ENCODE measurements at regions not wholly inside any gene's neighbourhood (a gene's known extent, or its start where the extent isn't known, plus 50 kb on each side); places are given as distances from the start of the nearest gene placed in this dataset.
"Not testable (repeated sequence)": the region's sequence is repeated elsewhere in the genome, so short reads cannot be mapped to it uniquely, and the experiment has no call there.

- no peak for DNase-seq (ENCODE audit: extremely low read depth, low read depth)
Measured at GRCh38 chr9:6160579-6160978, 55.0 kb upstream of the IL33 start.

DNA sequence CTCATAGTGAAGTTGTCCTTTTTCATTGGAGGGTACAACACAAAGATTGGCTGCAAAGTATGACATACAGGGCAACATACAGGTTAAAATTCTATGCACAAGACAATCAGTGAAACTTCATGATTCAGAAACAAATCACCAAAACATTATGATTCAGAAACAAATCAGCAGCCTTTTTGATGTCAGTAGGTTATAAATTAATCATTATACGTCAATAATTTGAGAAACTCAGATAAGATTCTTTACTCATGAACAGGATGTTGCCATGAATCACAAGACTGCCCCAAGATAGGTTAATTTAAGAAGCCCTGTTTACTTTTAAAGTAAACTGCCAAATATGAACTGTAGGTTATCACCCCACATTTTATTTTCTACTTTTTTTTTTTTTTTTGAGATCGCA is 62.2 kb upstream of the IL33 start:
- no peak for DNase-seq (ENCODE audit: extremely low read depth, low read depth)

DNA sequence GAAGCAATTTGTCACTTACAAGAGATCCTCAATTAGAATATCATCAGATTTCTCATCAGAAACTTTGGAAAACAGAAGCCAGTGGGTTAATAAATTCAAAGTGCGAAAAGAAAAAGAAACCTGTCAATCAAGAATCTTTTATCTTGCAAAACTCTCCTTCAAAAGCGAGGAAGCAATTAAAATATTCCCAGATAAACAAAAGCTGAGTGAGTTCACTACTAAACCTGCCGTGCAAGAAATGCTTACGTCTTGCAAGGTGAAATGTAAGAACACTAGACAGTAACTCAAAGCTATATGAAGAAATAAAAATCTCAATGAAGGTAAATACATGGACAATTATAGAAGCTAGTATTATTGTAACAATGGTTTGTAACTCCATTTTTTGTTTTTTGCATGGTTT is 62.8 kb upstream of the IL33 start:
- no peak for DNase-seq (ENCODE audit: extremely low read depth, low read depth)

DNA sequence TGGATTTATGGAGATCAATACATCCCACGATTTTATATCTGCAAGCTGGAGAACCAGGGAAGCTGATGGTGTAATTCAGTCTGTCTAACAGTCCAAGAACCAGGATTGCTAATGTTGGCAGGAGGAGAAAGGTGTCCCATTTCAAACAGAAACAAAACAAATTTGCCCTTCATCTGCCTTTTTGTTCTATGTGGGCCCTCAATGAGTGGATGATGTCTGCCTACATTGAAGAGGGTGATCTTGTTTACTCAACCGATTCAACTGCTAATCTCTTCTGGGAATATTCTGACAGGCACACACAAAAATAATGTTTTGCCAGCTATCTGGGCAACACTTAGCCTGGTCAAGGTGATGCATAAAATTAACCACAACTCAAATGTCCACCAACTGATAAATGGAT is 65.1 kb upstream of the IL33 start:
- no peak for DNase-seq (ENCODE audit: extremely low read depth, low read depth)

GRCh38 chr9:6149315-6149714 is 66.3 kb upstream of the IL33 start:
- no peak for DNase-seq (ENCODE audit: extremely low read depth, low read depth)

DNA sequence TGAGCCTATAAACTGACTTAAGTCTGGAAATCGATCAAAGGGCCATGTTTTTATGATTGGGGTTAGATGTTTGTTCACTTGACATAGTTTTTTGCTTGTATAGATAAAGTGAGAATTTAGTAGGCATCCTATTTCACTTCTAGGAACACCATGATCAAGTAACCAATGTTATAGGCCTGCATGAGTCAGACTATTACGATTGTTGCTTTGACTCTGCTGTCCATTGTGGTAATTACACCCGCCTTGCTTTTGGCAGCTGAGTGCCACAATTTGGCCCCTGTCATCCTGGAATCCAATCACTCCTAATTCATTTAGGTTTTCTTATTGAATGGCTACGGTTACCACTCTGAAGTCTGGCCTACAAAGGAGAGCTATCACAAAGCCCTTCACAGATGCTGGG is 67.8 kb upstream of the IL33 start:
- no peak for DNase-seq (ENCODE audit: extremely low read depth, low read depth)

DNA sequence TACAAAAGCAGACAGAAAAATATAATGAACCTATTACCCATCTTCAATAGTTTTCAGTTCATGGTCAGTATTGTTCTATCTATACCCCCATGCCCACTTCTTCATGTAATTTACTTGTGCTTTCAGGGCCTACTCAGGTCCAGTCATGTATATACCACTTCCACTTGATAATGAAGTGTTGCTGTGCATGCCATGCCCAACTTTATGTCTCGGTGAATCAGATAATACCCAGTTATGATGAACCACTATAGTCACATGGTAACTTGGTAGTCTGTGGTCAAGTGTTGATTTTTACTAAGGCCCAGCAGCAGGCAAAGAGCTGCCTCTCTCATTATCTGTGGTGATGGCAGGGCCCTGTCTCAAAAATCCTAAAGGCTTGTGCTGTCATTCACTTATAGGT is 70.7 kb upstream of the IL33 start:
- no peak for DNase-seq (ENCODE audit: extremely low read depth, low read depth)

DNA sequence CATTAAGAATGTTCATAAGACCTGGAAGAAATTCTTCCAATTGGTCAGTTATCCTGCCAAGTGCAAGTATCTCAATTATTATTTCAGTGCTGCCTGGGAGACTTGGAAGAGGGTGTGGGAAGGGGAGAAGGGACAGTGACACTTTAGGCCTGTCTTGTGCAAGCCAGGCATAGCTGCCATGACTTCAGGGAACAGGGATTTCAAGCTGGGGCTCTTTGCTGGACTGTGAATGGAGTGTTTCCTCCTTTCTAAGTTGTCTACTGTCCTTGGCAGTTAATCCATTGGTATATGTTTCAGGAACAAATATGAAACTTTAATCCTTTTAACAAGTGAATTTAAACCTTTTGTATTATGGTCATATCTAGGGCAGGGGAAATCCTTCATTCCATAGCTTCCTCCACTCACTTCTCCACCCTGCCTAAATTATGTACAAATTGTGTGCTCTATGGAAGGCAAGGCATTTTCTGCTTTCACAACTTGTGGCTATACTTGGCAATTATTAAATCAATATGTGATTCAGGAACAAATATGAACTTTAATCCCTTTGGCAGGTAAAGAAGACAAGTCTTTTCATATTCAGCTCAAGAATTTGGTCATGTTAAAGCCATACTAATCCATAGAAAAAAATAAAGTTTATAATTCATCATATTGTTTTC is 72.7 kb upstream of the IL33 start:
- no peak for DNase-seq (ENCODE audit: extremely low read depth, low read depth)

- not testable (repeated sequence) for DNase-seq (ENCODE audit: extremely low read depth, low read depth)
Measured at GRCh38 chr9:6135780-6136179, 79.8 kb upstream of the IL33 start.

GRCh38 chr9:6134661-6135180 is 80.9 kb upstream of the IL33 start:
- no peak for DNase-seq (ENCODE audit: extremely low read depth, low read depth)

DNA sequence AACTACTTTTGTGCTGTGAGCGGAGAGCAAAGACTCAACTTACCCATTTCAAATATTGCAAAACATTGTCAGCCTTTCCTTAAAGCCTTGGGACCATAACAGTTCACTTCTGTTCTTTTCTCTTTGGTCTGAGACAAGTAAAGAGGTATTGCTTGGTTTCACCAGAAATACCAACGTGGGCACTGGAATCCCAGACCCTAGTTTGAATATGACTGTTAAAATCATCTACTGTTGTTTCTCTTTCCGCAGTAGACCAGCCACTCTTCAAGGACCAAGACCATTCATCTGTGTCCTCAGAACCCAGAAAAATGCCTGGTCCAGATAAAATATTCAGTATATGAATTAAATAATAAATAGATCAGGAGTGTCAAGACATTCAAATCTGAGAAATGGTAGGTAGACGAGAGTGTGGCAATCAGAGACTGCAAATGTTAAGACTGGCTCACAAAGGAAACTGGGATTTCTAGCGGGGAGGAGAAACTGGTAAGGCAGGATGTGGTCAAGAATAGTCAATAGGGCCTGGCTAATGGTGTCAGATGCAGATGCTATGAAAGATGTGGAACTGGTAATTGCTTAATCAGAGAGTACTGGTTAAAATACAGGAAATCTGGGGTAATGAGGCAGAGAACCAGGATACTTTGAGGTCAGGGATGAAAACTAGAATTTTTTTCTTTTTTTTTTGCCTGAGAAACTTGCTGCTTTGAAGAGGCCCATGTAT is 82.1 kb upstream of the IL33 start:
- DNase-seq (ENCODE audit: extremely low read depth, low read depth), result no peak

DNA sequence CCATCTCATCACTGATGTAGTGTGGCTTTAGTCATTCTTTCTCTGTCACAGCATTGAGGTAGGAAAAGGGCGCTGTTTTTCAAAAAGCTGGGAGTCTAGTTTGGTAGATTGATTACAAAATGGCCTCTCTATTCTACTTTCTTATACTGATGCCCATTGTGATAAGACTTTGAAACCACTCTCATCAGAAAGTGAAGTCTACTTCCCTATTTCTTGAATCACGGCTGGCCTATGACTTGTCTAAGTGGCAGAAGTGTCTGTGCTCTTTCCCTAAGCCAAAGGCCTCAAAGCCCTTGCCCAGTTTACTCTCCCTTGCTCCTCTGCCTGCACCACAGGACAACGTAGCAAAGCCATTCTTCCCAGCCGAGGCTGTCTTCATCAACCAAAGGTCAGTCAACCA is 83.0 kb upstream of the IL33 start:
- DNase-seq (ENCODE audit: extremely low read depth, low read depth), result no peak

DNA sequence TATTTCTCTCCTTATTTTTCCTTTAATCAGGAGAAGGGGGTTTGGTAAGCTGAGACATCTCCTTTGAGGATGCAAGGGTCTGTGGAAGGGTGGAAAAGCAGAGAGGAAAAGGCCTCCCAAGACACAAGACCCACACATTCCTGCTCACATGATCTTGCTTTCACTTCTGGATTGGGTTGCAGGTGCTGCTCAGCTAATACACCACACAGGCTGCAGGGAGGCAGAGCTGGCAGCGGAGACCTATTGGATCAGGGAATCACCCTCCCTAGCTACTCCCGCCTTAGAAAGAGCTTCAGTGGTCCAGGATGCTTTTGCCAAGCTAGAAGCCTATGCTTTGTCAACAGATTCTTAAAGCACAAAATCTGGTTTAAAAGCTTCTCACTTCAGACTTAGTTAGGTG is 87.6 kb upstream of the IL33 start:
- no peak for DNase-seq (ENCODE audit: extremely low read depth, low read depth)

- DNase-seq (ENCODE audit: extremely low read depth, low read depth), result no peak
Measured at GRCh38 chr9:6126377-6126776, 89.2 kb upstream of the IL33 start.

DNA sequence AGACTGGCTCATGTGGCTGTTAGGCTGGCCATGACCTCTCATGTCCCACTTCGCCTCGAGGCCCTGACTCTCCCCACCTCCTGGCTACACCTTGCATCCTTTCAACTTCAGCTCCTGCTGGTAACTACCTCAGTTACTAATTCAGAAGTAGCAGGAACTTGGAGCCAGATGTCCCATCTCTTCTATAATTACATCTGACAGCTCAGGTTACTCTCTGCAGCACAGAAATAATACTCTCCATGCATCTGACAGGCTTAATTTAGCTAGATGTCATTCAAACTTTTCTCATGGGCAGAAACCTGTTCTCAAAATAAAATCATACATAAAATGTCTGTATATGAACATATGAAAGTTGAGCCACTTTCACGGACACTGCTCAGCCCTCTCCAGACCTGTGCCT is 92.2 kb upstream of the IL33 start:
- DNase-seq (ENCODE audit: extremely low read depth, low read depth), result no peak

DNA sequence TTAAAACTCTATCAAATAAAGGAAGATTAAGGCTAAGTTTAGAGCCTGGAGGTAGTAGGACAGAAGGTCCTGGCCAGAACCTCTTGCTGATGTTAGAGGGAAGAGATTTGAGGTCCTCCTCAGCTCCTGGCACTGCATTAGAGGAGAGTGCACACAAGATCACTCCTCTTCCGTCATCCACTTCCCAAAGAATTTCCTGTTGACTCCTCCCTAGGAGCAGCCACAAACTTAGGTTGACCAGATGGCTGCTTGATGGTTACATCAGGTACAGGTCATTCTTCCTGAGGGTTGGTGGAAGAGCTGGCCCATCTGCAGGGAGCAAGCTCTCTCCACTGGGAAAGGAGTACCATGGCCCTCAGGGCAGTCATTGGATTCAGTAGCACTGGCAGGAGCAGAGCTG is 93.9 kb upstream of the IL33 start:
- DNase-seq (ENCODE audit: extremely low read depth, low read depth), result no peak

DNA sequence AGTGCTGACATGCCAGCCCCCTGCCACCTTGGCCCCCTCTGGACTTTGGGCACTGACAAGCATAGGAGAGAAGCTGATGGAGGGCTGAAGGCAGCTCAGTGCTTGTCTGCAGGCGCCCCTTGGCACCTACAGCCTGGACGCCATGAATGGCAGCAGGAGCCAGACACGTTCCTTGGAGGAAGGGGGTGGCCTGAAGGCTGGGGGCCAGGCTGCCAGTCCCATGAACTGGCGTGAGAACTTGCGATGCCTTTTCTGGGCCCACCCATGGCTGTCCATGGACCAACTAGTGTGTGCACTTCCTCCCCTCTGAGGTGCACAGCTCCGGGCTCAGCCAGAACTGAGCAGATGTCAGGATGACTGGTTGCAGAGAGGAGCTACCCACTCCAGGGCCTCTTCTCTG is 99.0 kb upstream of the RANBP6 start:
- no peak for DNase-seq (ENCODE audit: extremely low read depth, low read depth)

DNA sequence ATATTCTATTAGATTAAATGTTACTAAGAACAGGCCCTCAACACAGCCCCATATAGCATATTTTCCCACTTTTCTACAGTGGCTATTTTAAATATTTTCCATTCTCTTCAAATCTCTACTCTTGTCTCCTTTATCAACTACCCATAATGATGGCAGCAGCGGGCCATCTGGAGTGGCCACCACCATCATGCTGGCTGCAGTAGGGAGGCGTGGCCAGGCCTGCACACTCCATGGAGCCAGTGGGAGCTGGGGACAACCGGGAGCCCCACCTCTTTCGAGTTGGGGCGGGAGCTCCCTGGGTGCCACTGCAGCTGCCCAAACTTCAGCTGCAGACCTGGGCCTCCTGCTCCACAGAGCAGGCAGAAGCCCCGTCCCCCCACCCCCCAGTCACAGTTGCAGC is 98.4 kb upstream of the RANBP6 start:
- no peak for DNase-seq (ENCODE audit: extremely low read depth, low read depth)

GRCh38 chr9:6113312-6113711 is 97.9 kb upstream of the RANBP6 start:
- DNase-seq (ENCODE audit: extremely low read depth, low read depth), result no peak

DNA sequence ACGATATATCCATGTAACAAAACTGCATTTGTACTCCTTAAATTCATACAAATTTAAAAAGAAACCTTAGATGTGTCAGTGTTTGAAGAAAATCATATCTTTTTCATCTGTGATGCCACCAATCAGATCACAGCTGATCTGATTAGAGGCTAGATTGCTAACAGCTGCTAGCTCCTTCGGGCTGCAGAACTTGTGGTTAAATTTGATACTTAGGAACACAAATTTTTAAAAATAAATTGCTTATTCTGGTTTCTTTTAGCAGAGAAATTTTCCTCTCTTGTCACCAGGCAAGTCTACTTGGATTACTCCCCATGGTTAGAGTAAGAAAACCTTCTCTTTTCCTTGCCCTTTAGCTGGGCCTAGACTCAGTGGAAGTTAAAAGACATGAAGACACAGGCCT is 94.6 kb upstream of the RANBP6 start:
- DNase-seq (ENCODE audit: extremely low read depth, low read depth), result no peak

GRCh38 chr9:6109571-6109970 is 94.1 kb upstream of the RANBP6 start:
- DNase-seq (ENCODE audit: extremely low read depth, low read depth), result no peak

- peak; percentile 14 for DNase-seq (ENCODE audit: extremely low read depth, low read depth)
Measured at GRCh38 chr9:6106711-6107339, 91.4 kb upstream of the RANBP6 start.
